ENCODE measurements at regions not wholly inside any gene's neighbourhood (a gene's known extent, or its start where the extent isn't known, plus 50 kb on each side); places are given as distances from the start of the nearest gene placed in this dataset.

- TF ChIP-seq ARNT (IDR thresholded peaks at IDR 0.05) (no peak), BHLHE40 (IDR thresholded peaks at IDR 0.05; ENCODE audit: borderline replicate concordance) (no peak), HDGF (IDR thresholded peaks at IDR 0.05; ENCODE audit: borderline replicate concordance) (no peak), NFRKB (IDR thresholded peaks at IDR 0.05) (no peak), FOXM1 (IDR thresholded peaks at IDR 0.05; ENCODE audit: borderline replicate concordance) (no peak), PKNOX1 (IDR thresholded peaks at IDR 0.05) (no peak), TARDBP (IDR thresholded peaks at IDR 0.05) (no peak), ELF4 (IDR thresholded peaks at IDR 0.05) (no peak), SUZ12 (IDR thresholded peaks at IDR 0.05) (no peak), FOXA1 (IDR thresholded peaks at IDR 0.05) (no peak), SP1 (IDR thresholded peaks at IDR 0.05) (no peak), LEF1 (IDR thresholded peaks at IDR 0.05; ENCODE audit: borderline replicate concordance) (no peak), FOXK2 (IDR thresholded peaks at IDR 0.05) (no peak), L3MBTL2 (conservative IDR thresholded peaks at IDR 0.05) (no peak), CTBP1 (IDR thresholded peaks at IDR 0.05; ENCODE audit: borderline replicate concordance) (no peak), ZNF384 (IDR thresholded peaks at IDR 0.05) (no peak)
- CTCF ChIA-PET: no interaction called here
- DNase-seq (ENCODE audit: extremely low spot score): no peak
- POLR2A ChIA-PET: no interaction called here
These were observed 1419.4 kb upstream of the CELF4 start for GRCh38 chr18:38984968-38985367.

- CTCF ChIA-PET: no interaction called here
- TF ChIP-seq L3MBTL2 (conservative IDR thresholded peaks at IDR 0.05) (no peak), ELF4 (IDR thresholded peaks at IDR 0.05) (no peak), PKNOX1 (IDR thresholded peaks at IDR 0.05) (no peak), CTBP1 (IDR thresholded peaks at IDR 0.05; ENCODE audit: borderline replicate concordance) (no peak), ARNT (IDR thresholded peaks at IDR 0.05) (no peak), BHLHE40 (IDR thresholded peaks at IDR 0.05; ENCODE audit: borderline replicate concordance) (no peak), SP1 (IDR thresholded peaks at IDR 0.05) (no peak), NFRKB (IDR thresholded peaks at IDR 0.05) (no peak), LEF1 (IDR thresholded peaks at IDR 0.05; ENCODE audit: borderline replicate concordance) (no peak), SUZ12 (IDR thresholded peaks at IDR 0.05) (no peak)
- no peak for DNase-seq (ENCODE audit: extremely low spot score)
- POLR2A ChIA-PET: no interaction called here
These were observed 1416.5 kb upstream of the CELF4 start for GRCh38 chr18:38982072-38982471.

GRCh38 chr18:38981389-38981788, 1415.8 kb upstream of the CELF4 start:
- ChIA-PET CTCF (no interaction called here), POLR2A (no interaction called here)
- TF ChIP-seq L3MBTL2 (conservative IDR thresholded peaks at IDR 0.05): no peak
- TF ChIP-seq LEF1 (IDR thresholded peaks at IDR 0.05; ENCODE audit: borderline replicate concordance): no peak
- no peak for TF ChIP-seq BHLHE40 (IDR thresholded peaks at IDR 0.05; ENCODE audit: borderline replicate concordance)
- no peak for TF ChIP-seq ELF4 (IDR thresholded peaks at IDR 0.05)
- no peak for TF ChIP-seq PKNOX1 (IDR thresholded peaks at IDR 0.05)
- TF ChIP-seq ARNT (IDR thresholded peaks at IDR 0.05): no peak
- TF ChIP-seq FOXM1 (IDR thresholded peaks at IDR 0.05; ENCODE audit: borderline replicate concordance): no peak
- TF ChIP-seq NFRKB (IDR thresholded peaks at IDR 0.05): no peak
- TF ChIP-seq TARDBP (IDR thresholded peaks at IDR 0.05): no peak
- no peak for TF ChIP-seq FOXA1 (IDR thresholded peaks at IDR 0.05)
- TF ChIP-seq ZNF384 (IDR thresholded peaks at IDR 0.05): no peak
- TF ChIP-seq CTBP1 (IDR thresholded peaks at IDR 0.05; ENCODE audit: borderline replicate concordance): no peak
- TF ChIP-seq SP1 (IDR thresholded peaks at IDR 0.05): no peak
- no peak for TF ChIP-seq SUZ12 (IDR thresholded peaks at IDR 0.05)
- TF ChIP-seq HDGF (IDR thresholded peaks at IDR 0.05; ENCODE audit: borderline replicate concordance): no peak
- TF ChIP-seq FOXK2 (IDR thresholded peaks at IDR 0.05): no peak
- no peak for DNase-seq (ENCODE audit: extremely low spot score)

GRCh38 chr18:38980420-38980819, 1414.8 kb upstream of the CELF4 start:
- DNase-seq (ENCODE audit: extremely low spot score): no peak
- POLR2A ChIA-PET: no interaction called here
- no peak for TF ChIP-seq LEF1 (IDR thresholded peaks at IDR 0.05; ENCODE audit: borderline replicate concordance)
- TF ChIP-seq PKNOX1 (IDR thresholded peaks at IDR 0.05): no peak
- TF ChIP-seq HDGF (IDR thresholded peaks at IDR 0.05; ENCODE audit: borderline replicate concordance): no peak
- no peak for TF ChIP-seq SP1 (IDR thresholded peaks at IDR 0.05)
- TF ChIP-seq FOXA1 (IDR thresholded peaks at IDR 0.05): no peak
- no peak for TF ChIP-seq TARDBP (IDR thresholded peaks at IDR 0.05)
- TF ChIP-seq L3MBTL2 (conservative IDR thresholded peaks at IDR 0.05): no peak
- no peak for TF ChIP-seq NFRKB (IDR thresholded peaks at IDR 0.05)
- CTCF ChIA-PET: no interaction called here

- TF ChIP-seq HDGF (IDR thresholded peaks at IDR 0.05; ENCODE audit: borderline replicate concordance) (no peak), FOXM1 (IDR thresholded peaks at IDR 0.05; ENCODE audit: borderline replicate concordance) (no peak), FOXK2 (IDR thresholded peaks at IDR 0.05) (no peak), LEF1 (IDR thresholded peaks at IDR 0.05; ENCODE audit: borderline replicate concordance) (no peak), BHLHE40 (IDR thresholded peaks at IDR 0.05; ENCODE audit: borderline replicate concordance) (no peak), ARNT (IDR thresholded peaks at IDR 0.05) (no peak), FOXA1 (IDR thresholded peaks at IDR 0.05) (no peak), PKNOX1 (IDR thresholded peaks at IDR 0.05) (no peak), CTBP1 (IDR thresholded peaks at IDR 0.05; ENCODE audit: borderline replicate concordance) (no peak), TARDBP (IDR thresholded peaks at IDR 0.05) (no peak), ZNF384 (IDR thresholded peaks at IDR 0.05) (no peak), ELF4 (IDR thresholded peaks at IDR 0.05) (no peak), L3MBTL2 (conservative IDR thresholded peaks at IDR 0.05) (no peak), SP1 (IDR thresholded peaks at IDR 0.05) (no peak), NFRKB (IDR thresholded peaks at IDR 0.05) (no peak), SUZ12 (IDR thresholded peaks at IDR 0.05) (no peak)
- DNase-seq (ENCODE audit: extremely low spot score): no peak
- CTCF ChIA-PET: no interaction called here
- POLR2A ChIA-PET: no interaction called here
These were observed 1407.0 kb upstream of the CELF4 start for GRCh38 chr18:38972571-38972970.

Measured in HEK293T (cell line).